ENCODE measurements at regions not wholly inside any gene's neighbourhood (a gene's known extent, or its start where the extent isn't known, plus 50 kb on each side); places are given as distances from the start of the nearest gene placed in this dataset.

DNA sequence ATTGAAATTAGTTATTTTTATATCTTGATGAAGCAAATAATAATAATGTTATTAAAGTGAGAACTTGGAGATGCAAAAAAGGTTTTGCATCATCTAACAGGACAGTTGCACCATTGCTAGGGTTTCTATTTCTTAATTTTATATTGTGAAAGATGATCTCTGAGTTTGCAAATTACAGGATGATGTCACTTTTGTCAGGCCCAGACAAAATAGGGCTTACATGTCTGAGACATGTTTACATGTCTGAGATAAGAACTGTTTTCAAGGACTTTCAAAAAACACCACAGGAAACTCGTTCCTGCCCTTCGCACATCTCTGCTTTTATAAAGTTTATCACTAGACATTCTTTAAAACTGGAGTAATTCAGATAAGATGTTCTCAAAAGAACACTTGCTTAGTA is 1075.8 kb upstream of the MANEA start:
- Histone ChIP-seq H3K9me2 (ENCODE audit: insufficient read depth, low read length) (no peaks in the 10 kb centered on the region), H3K9me3 (ENCODE audit: low read length) (no peaks in the 10 kb centered on the region), H3K27me3 (ENCODE audit: insufficient read depth, low read depth, low read length) (no peaks in the 10 kb centered on the region), H3K79me2 (replicated peaks; ENCODE audit: insufficient read depth, low read length) (no peaks in the 10 kb centered on the region), H3K9ac (ENCODE audit: low read length) (no peak overlapping the region), H3K36me3 (ENCODE audit: insufficient read depth, low read length) (no peaks in the 10 kb centered on the region), H3F3A (ENCODE audit: insufficient read depth, low read length, poor library complexity, severe bottlenecking) (no peaks in the 10 kb centered on the region), H2AFZ (ENCODE audit: low read depth, low read length) (no peak overlapping the region), H4K20me1 (ENCODE audit: insufficient read depth) (no peaks in the 10 kb centered on the region), H3K4me2 (ENCODE audit: low read length) (no peak overlapping the region), H3K27ac (ENCODE audit: low read length) (no peak overlapping the region), H3K4me3 (ENCODE audit: low read length) (no peak overlapping the region)
- TF ChIP-seq, protein P1, sequence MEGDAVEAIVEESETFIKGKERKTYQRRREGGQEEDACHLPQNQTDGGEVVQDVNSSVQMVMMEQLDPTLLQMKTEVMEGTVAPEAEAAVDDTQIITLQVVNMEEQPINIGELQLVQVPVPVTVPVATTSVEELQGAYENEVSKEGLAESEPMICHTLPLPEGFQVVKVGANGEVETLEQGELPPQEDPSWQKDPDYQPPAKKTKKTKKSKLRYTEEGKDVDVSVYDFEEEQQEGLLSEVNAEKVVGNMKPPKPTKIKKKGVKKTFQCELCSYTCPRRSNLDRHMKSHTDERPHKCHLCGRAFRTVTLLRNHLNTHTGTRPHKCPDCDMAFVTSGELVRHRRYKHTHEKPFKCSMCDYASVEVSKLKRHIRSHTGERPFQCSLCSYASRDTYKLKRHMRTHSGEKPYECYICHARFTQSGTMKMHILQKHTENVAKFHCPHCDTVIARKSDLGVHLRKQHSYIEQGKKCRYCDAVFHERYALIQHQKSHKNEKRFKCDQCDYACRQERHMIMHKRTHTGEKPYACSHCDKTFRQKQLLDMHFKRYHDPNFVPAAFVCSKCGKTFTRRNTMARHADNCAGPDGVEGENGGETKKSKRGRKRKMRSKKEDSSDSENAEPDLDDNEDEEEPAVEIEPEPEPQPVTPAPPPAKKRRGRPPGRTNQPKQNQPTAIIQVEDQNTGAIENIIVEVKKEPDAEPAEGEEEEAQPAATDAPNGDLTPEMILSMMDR (IDR thresholded peaks at IDR 0.05; ENCODE audit: poor library complexity, severe bottlenecking), result no peak
- TF ChIP-seq MXI1 (conservative IDR thresholded peaks at IDR 0.05; ENCODE audit: poor library complexity, severe bottlenecking), result no peak
- TF ChIP-seq TAF1 (IDR thresholded peaks at IDR 0.05; ENCODE audit: low read depth), result no peak
- TF ChIP-seq SMC3 (conservative IDR thresholded peaks at IDR 0.05; ENCODE audit: poor library complexity), result no peak
- TF ChIP-seq EP300 (conservative IDR thresholded peaks at IDR 0.05; ENCODE audit: poor library complexity, severe bottlenecking), result no peak
- no peak for TF ChIP-seq EZH2 (IDR thresholded peaks at IDR 0.05; ENCODE audit: borderline replicate concordance, insufficient read depth, low read length, poor library complexity, severe bottlenecking)
- TF ChIP-seq, protein P2, sequence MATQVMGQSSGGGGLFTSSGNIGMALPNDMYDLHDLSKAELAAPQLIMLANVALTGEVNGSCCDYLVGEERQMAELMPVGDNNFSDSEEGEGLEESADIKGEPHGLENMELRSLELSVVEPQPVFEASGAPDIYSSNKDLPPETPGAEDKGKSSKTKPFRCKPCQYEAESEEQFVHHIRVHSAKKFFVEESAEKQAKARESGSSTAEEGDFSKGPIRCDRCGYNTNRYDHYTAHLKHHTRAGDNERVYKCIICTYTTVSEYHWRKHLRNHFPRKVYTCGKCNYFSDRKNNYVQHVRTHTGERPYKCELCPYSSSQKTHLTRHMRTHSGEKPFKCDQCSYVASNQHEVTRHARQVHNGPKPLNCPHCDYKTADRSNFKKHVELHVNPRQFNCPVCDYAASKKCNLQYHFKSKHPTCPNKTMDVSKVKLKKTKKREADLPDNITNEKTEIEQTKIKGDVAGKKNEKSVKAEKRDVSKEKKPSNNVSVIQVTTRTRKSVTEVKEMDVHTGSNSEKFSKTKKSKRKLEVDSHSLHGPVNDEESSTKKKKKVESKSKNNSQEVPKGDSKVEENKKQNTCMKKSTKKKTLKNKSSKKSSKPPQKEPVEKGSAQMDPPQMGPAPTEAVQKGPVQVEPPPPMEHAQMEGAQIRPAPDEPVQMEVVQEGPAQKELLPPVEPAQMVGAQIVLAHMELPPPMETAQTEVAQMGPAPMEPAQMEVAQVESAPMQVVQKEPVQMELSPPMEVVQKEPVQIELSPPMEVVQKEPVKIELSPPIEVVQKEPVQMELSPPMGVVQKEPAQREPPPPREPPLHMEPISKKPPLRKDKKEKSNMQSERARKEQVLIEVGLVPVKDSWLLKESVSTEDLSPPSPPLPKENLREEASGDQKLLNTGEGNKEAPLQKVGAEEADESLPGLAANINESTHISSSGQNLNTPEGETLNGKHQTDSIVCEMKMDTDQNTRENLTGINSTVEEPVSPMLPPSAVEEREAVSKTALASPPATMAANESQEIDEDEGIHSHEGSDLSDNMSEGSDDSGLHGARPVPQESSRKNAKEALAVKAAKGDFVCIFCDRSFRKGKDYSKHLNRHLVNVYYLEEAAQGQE (IDR thresholded peaks at IDR 0.05; ENCODE audit: borderline replicate concordance), result no peak
- no peak for TF ChIP-seq RAD21 (conservative IDR thresholded peaks at IDR 0.05)
- TF ChIP-seq POLR2AphosphoS5 (IDR thresholded peaks at IDR 0.05), result no peak

DNA sequence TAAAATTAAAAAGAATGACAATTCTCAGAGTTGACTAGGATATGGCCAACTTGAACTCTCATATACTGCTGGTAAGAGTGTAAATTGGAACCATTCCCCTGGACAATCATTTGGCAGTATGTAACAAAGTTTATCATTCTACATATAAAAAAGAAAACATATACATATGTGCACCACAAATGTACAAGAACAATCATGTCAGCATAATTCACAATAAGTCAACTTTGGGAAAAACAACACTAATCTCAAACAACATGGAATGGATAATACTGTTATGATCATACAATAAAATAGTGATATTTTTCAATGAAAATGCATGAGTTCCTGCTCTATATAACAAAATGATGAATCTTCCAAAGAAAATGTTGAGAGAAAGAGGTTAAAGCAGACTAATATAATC is 1078.7 kb upstream of the EPHA7 start:
- Histone ChIP-seq H3F3A (ENCODE audit: insufficient read depth, low read length, poor library complexity, severe bottlenecking) (no peaks in the 10 kb centered on the region), H3K4me2 (ENCODE audit: low read length) (no peak overlapping the region), H3K4me3 (ENCODE audit: low read length) (no peak overlapping the region), H3K9me3 (ENCODE audit: low read length) (no peaks in the 10 kb centered on the region), H3K9ac (ENCODE audit: low read length) (no peak overlapping the region), H3K36me3 (ENCODE audit: insufficient read depth, low read length) (no peaks in the 10 kb centered on the region), H3K79me2 (replicated peaks; ENCODE audit: insufficient read depth, low read length) (no peaks in the 10 kb centered on the region), H3K27me3 (ENCODE audit: insufficient read depth, low read depth, low read length) (no peaks in the 10 kb centered on the region), H4K20me1 (ENCODE audit: insufficient read depth) (no peaks in the 10 kb centered on the region), H3K27ac (ENCODE audit: low read length) (no peak overlapping the region), H3K9me2 (ENCODE audit: insufficient read depth, low read length) (no peaks in the 10 kb centered on the region), H2AFZ (ENCODE audit: low read depth, low read length) (no peak overlapping the region)
- TF ChIP-seq MXI1 (conservative IDR thresholded peaks at IDR 0.05; ENCODE audit: poor library complexity, severe bottlenecking) (no peak), TAF1 (IDR thresholded peaks at IDR 0.05; ENCODE audit: low read depth) (no peak), SMC3 (conservative IDR thresholded peaks at IDR 0.05; ENCODE audit: poor library complexity) (no peak), RAD21 (conservative IDR thresholded peaks at IDR 0.05) (no peak), POLR2AphosphoS5 (IDR thresholded peaks at IDR 0.05) (no peak), EP300 (conservative IDR thresholded peaks at IDR 0.05; ENCODE audit: poor library complexity, severe bottlenecking) (no peak), EZH2 (IDR thresholded peaks at IDR 0.05; ENCODE audit: borderline replicate concordance, insufficient read depth, low read length, poor library complexity, severe bottlenecking) (no peak)
- TF ChIP-seq, protein P1 (IDR thresholded peaks at IDR 0.05; ENCODE audit: poor library complexity, severe bottlenecking), result no peak
- TF ChIP-seq, protein P2 (IDR thresholded peaks at IDR 0.05; ENCODE audit: borderline replicate concordance), result no peak

Data from neural cell (in vitro differentiated cells).